Endothelial cell of hepatic sinusoid (primary cell): ENCODE measurements at regions not wholly inside any gene's neighbourhood (a gene's known extent, or its start where the extent isn't known, plus 50 kb on each side); places are given as distances from the start of the nearest gene placed in this dataset.

Experiments used
- in situ Hi-C: cut with HindIII; loops from 2 replicates; pipeline ENCODE4 v1.10.0; 2017; ENCODE audit warnings: low sequenced_read_pairs

DNA sequence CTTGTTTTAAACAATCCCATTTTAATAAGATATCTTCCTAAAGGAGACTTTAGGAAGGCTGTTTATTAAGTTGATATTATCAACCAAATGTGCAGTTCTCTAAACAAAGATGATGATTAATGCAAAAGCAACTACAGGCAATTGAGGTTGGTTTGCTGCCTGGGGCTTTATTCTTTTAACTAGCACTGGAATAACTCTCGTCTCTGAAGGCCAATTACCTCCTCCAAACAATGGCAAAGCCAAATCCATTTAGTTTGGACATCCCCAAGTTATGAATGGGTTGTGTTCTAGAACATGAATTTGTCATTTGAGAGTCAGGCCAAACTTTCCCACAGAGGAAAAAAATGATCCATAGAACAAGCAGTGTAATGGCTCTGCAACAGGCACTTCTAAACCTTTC, 114.1 kb downstream of the SLC16A9 start:
- in situ Hi-C loops, result no loop called here

GRCh38 chr10:59593768-59594167, 115.9 kb downstream of the SLC16A9 start:
- in situ Hi-C loops, result no loop called here

GRCh38 chr10:59589796-59590195, 119.9 kb downstream of the SLC16A9 start:
- in situ Hi-C loops, result no loop called here

- in situ Hi-C loops, result no loop called here
Observed at GRCh38 chr10:59588791-59589190, 120.9 kb downstream of the SLC16A9 start.

DNA sequence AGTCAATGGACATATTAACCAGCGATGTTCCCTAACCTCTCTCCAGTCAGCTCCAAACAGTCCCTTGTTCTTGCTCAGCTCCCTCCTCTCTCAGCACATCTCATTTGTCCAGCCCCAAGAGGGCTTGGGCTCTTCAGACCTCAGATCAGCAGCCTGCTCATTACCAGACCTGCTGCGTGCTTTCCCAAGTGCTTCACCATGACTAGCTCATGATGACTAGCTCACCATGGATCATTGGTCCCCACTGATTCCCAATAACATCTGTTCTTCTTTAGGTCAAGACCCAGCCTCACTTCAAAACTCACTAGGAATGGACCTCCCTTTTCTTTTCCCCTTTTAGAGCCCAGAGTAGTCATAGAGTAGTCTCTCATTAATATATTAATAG, 121.9 kb downstream of the SLC16A9 start:
- in situ Hi-C loops, result no loop called here

DNA sequence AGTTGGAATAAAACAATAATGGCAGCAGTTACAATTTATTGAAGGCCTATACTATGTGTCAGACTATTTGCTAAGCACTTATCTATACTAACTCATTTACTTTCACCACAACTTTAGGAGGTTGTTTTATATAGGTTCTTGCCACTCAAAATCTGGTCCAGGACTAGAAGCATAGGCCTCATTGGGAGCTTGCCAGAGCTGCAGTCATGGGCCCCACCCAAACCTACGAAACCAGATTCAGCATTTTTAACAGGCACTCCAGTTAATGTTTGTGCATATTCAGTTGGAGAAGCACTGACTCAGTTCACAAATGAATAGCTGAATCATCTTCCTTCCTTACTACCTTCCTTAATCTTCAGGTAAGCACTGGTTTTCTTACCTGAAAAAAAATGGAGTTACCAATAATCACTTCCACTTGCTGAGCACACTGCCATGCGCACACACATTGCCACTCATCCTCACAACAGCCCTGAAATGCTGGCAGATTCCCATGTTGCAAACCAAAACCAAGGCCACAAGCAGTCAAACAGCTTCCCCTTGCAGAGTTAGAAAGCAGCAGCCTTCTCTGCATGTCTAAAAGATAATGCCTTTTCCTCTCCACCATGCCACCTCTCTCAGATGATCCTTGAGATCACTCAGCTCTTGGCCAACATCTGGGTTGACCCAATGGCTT, 122.4 kb downstream of the SLC16A9 start:
- in situ Hi-C loops, result no loop called here

DNA sequence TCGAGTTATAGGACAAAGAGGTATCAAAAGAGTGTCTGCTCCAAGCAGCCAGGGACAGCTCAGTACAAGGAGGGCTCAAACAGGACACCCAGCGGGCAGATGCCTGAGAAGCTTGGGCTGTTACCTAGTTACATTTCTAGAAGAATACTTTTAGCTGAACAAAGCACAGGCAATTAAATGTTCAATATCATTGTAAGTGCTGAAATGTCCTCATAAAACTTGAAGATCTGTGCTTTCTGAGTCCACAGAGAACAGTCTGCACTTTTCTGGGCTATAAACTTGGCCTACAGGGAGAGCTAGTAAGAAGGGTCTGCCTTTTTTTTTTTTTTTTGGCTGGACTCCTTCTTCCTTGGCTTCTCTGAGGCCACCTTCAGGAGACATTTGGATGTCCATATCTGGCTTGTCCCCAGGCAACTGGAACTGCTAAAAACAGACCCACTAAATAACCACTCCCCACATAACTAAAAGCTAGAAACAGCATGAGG, 123.2 kb downstream of the SLC16A9 start:
- in situ Hi-C loops, result no loop called here

- in situ Hi-C loops, result no loop called here
Observed at GRCh38 chr10:59585046-59585700, 124.5 kb downstream of the SLC16A9 start.

DNA sequence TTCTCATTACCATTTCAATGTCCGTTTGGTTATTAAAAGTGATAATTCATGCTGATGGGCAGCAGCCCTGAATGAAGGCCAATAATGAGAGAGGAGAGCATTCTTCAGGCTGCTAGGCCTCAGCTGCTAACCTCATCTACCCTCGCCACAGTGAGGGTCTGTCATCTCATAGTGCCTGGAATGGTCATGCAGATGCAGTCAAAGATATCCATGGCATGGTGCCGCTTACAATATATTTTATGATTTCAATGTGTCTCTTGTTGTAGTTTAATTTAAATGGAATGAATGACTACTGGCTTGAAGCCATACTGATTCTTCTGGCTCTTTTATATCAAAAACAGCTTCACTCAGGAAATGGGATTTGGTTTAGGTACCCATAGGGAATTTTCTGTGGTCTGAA, 126.9 kb downstream of the SLC16A9 start:
- in situ Hi-C loops, result no loop called here

DNA sequence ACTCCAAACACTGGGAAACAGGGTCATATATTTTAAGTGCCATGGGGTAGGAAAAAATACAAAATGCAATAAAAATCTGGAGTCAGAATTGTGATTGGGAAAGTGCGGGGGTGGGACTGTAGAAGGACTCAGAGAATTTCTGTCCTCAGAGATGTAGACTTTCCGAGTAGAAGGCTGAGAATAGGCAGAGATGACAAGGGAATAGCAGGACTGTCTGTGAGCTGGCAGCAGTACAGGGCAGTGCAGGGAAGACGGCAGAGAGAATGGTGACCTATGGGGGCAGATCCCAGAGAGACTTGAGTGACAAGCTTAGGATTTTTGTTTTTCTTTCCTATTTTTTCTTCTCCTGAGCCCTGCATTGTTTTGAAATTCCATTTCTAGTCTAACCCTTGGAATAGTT, 127.6 kb downstream of the SLC16A9 start:
- in situ Hi-C loops, result no loop called here

GRCh38 chr10:59580026-59580863, 129.4 kb downstream of the SLC16A9 start:
- in situ Hi-C loops, result no loop called here

DNA sequence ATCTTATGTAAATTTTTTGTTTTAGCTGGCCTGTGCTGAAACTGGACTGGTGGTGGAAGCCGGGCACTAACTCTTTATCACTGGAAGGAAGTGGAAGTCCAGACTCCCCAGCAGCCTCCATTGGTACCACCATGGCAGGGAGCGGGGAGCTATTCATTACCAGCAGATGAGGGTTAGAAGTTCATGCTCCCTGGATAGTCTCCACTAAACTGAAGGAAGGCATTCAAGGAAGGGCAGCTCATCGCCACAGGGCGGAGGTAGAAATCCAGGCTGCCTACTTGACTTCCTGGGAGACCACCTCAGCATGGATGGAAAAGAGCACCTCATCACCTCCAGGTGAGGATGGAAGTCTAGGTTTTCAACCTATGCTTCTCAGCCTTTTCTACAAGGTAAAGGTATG, 130.9 kb downstream of the SLC16A9 start:
- in situ Hi-C loops, result no loop called here

DNA sequence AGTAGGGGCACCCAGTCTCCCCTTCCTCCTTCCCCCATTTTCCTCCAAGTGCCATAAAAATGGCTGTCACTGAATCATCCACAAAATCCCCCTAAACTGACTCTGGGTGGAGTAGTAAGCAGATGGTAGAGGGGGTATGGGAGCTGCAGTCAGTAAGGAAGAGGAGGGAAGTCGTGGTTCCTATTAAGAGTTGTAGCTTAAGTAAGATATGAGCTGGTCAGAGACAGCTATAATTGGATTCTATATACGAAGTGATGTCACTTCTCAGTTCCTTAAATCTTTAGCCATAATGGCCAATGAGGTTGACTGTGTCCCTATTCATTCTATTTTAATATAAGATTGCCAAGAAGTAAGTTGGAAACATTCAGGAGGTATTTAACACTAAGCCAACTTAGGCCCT, 131.7 kb downstream of the SLC16A9 start:
- in situ Hi-C loops, result no loop called here

DNA sequence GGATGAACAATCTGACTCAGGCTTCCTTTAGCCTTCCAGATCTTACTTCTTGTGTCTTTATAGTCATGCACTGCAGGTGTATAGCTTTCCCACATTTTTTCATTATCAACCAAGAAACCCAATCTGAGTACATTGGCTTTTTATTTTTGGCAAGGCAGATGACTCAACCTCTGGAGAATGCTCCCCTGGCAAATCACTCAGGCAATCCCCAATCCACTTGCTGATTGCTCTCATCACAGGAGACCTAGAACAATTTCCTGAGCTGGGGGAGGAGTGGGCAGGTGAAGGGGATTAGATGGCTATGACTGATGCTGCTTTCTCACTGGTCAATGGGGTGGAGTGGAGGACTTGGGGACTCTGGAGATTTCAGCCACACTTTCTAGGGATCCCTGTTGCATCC, 134.4 kb downstream of the SLC16A9 start:
- in situ Hi-C loops, result no loop called here

DNA sequence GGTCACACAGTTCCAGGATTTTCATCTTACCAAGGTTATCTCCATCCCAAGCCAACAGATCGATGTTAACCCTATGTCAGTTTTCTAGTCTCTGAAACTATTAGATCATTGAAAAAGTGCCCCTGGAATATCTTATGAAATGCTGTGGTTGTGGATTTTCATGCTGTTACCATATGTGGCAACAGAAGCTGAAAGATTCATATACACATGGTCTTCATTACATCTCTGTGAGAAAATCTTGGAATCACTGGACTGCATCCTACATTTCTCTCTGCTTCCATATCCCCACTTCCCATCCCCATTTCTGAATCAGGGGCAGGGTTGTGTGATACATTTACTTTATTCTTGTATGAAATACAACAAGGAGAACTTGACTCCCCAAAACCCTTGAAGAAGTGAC, 146.1 kb downstream of the SLC16A9 start:
- in situ Hi-C loops, result no loop called here

GRCh38 chr10:59562126-59562525, 147.5 kb downstream of the SLC16A9 start:
- in situ Hi-C loops, result no loop called here

- in situ Hi-C loops, result no loop called here
Observed at GRCh38 chr10:59561477-59562121, 148.1 kb downstream of the SLC16A9 start.

DNA sequence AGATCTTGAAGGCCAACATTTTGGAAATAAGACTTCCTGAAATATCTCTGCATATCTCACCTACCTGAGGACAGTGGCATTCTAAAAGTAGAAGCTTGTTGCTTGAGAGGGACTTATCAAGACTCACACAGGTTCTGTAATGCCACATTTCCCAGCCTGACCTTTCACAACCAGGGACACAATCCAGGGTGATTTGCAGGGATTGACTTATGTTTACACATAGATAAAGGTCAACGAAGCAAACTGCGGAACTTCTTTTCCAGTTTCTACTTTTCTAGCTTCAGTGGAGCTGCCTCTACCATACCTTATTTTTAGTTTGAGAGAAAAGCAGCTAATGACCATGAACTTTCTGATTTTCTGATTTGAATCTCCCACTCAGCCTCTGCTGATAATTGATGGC, 148.7 kb downstream of the SLC16A9 start:
- in situ Hi-C loops, result no loop called here

- in situ Hi-C loops, result no loop called here
Observed at GRCh38 chr10:59560161-59560560, 149.5 kb downstream of the SLC16A9 start.

GRCh38 chr10:59558066-59558465, 151.6 kb downstream of the SLC16A9 start:
- in situ Hi-C loops, result no loop called here

DNA sequence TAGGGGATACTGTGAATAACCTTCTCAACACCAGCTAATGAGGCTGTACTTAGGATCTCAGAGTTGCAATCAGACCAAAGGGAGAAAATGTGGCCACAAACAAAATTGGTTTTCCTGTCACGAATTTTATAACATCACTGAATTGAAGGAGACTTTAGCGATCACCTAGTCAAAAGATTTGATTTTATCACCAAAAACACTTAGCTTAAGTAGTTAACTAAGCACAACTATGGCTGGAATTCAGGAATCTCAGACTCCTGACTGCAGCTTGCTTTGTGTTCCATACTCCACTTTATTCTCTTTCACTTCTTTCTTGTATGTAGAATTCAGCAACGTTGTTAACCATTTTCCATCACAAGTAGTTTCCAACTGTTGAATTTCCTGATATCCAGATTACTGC, 152.0 kb downstream of the SLC16A9 start:
- in situ Hi-C loops, result no loop called here
